Ramos (cell line): ENCODE measurements at regions not wholly inside any gene's neighbourhood (a gene's known extent, or its start where the extent isn't known, plus 50 kb on each side); places are given as distances from the start of the nearest gene placed in this dataset.

Source experiments
- in situ Hi-C: fragments of 300-500 bp; cut with MboI; formaldehyde crosslinking; loops from one replicate; pipeline ENCODE4 v1.14.3; 2022; ENCODE audit warnings: low sequenced_read_pairs; ENCODE audit not compliant: unreplicated experiment

DNA sequence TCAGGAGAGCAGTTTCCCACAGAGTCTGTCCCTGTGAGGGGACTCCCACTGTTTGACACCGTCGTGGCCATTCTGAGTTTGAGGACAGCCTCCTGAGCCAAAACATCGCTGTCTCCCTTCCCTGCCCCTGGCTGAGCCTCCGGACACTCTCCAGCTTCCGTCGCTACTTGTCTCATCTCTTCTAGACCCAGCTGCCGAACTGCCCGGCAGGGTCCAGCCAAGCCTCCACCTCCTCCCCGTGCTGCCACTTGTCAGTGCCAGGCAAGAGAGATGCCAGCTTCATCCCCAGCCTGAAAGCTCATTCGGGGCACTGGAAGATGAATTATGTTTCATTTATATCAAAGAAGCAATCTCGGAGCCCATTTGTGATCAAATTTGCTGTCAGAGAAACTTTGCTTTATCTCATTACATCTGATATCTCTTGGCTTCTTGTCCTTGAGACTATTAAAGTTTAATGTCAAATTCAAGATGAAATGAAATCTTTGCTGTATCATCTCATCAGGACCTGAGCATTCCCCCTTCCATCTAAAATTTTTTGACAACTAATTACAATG, 283.9 kb downstream of the BUD13 start:
- in situ Hi-C loops = no loop called here

DNA sequence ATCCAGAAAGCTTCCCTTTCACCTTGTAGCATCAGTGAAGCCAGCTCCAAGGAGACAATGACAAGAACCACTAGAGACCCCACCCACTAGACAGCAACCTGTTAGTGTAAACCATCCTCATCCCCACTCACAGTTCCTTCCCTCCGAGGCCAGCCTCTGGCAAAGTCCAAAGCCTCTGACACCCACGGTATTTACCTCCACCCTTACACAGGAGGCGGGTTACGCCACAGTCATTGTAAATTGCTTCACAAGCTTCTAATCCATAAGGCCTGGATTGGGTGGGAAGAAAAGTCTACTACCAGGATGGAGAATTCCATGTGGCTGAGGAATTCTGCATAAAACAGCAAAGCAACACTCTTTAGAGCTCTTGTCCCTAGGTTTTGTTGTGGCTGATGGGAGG, 287.4 kb downstream of the BUD13 start:
- in situ Hi-C loops = no loop called here

DNA sequence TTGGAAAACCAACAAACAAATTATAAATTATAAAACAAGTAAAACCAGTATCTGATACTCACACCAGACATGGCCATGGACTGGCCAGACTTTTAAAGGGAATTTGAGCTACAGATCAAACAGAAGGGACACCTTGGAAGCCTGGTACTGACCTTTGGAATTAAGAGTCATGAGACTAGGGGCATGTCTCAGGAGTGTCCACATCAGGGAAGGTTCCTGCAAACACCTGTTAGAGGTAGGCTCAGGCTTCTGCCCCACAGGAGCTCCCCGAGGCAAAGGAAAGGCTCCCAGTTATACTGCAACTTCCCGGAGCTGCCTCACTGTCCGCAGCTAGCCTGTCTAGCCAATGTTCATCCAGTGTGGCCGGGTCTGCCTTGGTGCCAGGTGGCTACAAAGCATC, 290.1 kb downstream of the BUD13 start:
- in situ Hi-C loops = no loop called here

DNA sequence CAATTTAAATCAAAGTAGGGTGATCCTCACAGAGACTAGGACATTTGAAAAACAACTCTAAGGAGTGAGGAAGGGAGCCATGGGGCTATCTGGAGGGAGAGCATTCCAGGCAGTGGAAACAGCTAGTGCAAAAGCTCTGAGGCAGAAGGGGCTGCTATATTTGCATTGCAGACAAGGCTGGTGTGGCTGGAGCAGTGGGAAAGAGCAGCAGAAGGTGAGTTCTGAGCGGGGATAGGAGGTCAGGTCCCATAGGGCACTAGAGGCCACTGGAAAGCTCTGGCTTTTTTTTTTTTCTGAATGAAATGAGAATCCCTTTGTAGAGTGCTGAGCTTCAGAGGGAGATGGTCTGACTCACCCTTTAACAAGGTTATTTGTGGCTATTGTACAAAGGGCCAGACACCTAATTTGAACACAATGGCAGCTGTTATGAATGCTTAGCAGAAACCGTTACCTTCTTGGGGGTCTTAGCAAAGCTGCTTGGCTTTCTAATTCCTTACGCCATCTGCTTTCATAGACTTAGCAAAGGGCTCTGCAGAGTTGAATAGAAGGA, 291.6 kb downstream of the BUD13 start:
- in situ Hi-C loops = no loop called here

DNA sequence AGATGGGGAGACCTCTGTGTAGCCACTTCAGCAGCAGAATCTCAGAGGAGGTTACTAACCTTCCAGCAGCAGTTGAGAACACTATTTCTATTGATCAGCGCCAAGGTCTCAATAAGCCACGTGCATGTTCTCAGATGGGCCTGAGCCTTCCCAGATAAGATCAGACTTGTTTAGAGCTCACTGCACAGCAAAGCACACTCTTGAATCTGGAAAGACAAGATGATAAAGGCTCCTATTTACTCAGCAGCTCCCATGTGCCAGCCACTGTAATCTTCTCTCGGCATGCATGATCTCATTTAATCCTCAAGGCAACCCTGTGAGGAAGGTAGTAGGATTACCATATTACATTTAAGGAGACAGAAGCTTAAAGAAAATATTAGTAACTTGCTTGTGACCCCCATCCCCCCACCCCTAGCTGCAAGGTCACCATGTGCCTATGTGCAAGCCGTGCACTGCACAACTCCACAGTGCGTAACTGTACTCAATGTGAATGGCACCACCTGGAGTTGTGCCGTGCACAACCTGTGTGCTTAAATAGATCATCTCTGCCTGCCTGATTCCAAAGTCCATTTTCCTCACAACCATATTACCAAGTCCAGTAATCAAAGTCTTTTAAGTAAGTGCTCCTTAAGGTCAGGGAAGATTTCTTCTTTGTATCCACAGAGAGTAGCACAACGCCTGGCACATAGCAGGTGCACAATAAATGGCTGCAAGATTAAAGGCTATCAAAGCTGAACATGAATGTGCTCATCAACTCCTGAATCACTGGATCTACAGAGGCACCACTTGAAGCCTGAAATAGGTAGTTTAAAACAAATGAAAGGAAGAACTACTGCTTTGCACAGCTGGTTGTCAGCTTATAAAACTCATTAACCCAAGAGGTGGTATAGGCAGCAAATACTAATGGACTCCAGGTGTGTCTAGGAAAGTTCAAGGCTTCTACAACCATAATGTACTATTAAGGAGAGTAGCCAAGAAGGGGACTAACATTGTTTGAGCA, 293.8 kb downstream of the BUD13 start:
- in situ Hi-C loops = no loop called here

DNA sequence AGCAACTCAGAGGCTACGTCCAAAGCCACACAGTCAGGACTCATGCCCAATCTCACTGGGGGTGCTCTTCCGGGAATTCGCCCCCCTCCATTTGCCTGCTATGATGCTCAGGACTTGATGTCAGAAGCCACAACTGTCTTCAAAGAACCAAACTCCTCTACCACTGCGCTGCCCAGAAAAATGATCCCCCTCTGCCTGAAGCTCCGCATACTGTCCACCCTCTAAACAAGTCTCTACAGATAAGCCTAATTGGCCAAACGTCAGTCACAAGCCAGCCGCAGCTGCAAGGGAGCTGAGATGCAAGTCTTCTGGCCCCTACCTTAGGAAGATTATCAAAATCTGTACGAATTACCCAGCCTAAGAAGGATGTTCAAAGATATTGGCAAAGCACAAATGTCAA, 294.6 kb downstream of the BUD13 start:
- in situ Hi-C loops = no loop called here

DNA sequence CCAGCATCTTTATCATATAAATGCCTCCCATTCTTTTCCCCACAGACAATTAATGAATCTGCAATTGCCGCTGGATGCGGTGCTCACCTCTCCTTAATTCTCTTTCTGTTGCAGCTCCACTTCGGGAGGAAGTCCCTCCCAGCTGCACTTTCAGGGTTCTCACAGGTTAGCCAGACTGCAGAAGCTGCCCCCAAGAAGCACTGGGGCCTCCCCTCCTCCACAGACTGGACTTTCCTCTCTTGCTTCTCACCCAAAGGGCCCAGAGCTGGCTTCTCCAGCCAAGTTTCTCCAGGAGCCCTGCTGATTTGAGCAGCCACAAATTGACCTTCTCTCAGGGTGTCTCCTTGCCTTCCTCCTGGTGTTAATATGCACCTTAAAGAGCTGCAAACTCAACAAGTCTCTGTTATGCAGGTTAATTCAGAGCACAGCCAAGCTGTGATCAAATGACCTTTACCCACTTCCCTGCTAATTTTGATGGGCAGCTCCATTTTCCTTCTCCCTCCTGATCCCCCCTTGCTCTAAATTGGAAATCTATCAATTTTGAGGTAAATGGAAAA, 298.9 kb downstream of the BUD13 start:
- in situ Hi-C loops = no loop called here

DNA sequence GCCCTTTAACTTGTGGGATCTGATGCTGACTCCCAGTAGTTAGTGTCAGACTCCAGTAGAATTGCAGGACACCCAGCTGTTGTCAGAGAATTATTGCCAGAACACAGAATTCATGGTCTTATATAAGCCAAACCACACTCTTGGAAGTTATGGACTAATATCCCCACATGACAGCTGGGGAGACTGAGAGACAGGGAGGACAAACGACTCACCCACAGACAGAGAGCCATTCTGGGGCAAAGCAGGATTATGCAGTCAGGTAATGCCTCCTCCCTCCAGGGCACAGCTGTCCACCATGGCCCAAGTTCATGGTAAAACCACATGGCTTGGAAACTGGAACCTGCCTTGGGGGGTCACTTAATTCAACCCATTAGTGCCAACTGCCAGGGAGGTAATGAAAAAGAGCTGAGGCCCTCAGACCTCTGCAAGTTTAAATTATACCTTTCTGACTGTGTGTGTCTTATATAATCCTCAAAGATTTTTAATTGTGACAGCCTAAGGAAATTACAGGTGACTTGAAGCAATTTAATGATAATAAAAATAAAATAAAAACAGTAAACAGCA, 299.5 kb downstream of the BUD13 start:
- in situ Hi-C loops = no loop called here

DNA sequence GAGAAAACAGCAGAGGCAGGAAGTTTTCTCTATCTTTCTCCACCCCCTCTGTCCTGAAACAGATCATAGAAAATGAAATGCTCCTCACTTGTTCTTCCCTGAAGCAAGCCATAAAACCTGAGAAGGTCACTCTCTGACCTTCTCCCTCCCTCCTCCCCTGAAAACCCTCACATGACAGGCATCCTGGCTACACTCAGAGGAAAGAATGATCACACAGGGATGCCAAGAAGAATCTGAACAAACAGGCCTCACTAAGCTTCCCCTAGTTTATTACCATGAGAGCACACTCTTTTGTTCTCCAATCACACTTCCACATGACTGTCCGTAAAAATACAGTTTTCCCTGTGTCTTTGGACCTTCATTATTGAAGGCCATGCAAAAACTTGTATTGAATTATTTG, 300.1 kb downstream of the BUD13 start:
- in situ Hi-C loops = no loop called here

DNA sequence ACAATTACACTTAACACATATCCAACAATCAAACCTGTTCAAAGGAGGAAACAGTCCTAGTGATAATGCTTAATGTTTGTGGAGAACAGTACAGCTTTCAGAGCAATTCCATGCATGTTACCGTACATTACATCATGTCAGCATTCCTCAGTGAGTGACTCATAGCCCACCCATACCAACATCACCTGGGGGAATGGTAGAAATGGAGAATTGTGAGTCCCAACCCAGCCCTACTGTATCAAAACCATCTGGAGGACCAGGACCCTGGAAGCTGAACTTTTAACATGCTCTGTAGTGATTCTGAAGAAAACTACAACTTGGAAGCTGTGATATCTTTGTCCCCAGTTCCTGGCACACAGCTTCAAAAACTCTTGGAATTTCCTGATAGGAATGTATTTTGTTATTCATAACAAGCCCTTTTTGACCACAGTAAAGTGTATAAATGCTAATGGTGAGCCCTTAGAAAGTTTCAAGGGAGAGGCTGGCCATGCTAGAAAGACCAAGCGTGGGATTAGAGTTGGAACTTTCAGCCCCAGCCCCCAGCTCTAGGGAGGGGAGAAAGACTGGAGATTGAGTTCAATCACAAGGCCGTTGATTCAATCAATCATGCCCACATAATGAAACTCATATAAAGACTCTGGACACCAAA, 301.1 kb downstream of the BUD13 start:
- in situ Hi-C loops = no loop called here

DNA sequence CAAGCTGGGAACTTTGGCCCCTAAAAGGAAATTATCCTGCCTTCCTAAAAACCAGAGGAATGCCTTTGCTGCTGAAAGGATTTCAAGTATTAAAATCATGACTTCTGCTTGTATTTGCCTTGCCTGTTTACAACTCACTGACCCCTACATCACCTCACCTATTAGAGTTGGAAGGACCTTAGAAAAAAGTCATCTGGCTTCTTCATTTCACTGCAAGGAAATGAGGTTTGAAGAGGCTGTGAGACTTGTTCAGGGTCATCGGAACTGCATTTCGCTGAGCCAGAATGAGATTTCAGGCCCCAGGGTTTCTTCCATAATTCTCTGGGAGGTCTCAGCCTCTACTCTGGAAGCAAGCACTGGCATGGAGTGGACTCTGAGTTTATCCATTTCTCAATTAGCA, 304.1 kb downstream of the BUD13 start:
- in situ Hi-C loops = no loop called here

DNA sequence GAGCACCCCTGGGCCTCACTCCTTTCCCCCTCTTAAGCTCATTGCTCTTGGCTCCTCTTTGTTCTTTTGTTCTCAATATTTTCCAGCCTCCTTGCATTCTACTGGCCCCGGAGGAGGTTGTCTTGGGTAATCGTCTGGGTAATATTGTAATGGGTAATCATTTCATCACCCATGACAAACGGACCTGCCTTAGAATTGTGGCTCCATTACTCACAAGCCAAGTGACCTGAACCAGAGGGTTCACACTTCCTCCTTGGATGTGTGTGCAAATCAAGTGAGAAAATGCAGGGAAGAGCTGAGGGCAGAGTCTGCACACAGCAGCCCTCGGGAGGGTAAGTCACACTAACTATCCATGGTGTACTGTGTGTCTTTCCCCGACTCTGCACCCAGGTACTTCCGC, 305.0 kb downstream of the BUD13 start:
- in situ Hi-C loops = no loop called here

DNA sequence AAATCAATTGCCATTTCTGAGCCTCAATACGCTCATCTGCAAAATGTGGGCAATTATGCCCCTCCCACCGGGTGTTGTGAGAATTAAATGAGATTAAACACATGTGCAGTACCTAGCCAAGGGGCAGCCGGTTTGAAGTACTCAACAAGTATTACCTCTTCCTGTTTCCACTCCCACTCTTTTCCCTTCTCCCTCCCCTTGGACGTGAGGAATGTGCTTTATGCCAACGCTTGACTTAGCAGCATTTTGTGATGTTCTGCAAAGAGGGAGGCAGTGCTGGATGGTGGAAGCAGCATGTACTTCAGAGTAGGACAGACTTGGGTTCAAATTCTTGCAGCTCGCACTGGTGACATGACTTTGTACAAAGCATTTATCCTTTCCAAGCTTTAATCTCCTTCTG, 306.0 kb downstream of the BUD13 start:
- in situ Hi-C loops = no loop called here

DNA sequence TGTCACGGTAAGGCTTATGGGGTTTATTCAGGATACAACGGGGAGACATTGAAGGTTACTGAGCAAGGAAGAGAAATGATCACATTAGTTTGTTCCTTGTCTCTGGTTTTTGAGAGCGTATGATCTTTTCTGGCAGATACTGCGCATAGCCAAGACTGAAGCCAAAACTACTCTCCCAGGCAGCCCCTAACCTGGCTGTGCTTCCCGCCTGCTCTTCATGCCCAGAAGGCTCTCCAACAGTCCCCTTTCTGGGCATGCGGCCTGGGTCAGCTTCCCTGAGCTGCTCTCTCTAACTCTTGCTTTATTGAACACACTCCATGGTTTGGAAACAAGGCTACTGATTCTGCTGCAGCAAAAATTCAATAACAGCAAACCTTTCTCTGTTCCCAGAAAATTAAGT, 306.6 kb downstream of the BUD13 start:
- in situ Hi-C loops = no loop called here

DNA sequence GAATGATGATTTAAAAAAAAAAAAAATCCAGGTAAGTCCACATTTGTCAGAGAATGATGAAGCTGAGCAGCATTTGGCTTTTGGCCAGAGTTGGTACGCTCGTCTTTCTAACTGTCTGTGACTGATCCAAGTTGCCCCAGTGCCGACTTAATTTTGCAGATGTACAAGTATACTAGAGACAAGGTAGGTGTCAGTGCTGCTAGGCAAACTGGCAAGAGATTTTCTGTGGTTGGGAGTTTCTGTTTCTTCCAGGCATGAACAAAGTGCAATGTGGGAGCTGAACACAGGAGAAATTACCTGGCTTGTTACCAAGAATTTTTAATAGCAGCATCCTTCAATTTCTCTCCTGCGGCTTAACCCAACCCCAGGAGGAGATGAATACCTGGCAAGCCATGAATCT, 307.7 kb downstream of the BUD13 start:
- in situ Hi-C loops = no loop called here

DNA sequence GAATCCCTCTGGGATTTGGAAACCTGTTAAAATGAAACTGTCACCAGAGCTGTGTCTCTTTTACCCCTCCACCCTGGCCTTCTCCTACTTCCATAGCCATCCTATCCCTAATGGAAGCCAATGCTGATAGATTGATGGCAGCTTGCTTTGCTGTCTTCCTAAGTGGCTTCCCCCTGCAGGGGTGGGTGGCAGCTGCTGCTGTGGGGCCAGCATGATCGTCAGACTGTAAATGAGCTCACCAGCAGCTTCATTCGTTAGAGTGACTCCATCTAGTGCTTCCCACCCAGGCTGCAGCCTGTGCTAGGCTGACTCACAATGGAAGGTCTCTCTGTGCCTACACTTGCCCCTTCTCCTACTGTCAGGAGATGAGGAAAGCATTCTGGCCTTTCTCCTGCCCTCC, 311.0 kb downstream of the BUD13 start:
- in situ Hi-C loops = no loop called here

DNA sequence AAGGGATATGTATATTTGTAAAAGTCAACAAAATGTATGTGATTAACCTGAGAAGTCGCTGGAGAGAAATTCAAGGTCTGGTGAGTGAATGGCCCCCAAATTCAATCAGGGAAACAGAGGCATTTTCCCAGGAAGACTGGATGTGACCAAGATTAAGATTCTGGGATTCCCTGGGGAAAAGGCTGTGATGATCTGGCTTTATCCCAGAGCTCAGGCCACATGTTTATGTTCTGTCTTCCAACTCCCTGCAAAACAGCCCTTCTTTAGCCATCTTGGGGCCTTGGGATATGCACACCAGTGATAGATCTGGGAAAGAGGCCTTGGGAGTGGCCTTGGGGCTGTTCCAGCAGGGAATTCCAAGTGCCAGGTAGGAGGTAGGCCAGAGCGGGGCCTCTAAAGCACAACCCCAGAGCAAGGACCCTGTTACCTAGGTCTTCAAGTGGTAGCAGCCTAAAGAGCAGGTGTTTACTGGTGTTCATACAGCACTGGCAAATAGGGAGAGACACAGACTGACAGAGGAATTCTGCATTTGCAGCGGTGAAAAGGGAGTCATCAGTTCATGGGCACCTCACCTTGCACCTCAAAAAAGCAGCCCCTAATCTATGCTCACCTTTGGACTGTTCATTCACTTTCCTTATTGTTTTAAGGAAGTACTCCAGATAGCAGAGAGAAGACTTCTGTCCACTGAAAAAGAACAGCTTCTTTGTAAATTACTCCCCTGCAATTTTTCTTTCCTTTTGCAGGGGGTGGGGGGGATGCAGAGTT, 312.4 kb downstream of the BUD13 start:
- in situ Hi-C loops = no loop called here

DNA sequence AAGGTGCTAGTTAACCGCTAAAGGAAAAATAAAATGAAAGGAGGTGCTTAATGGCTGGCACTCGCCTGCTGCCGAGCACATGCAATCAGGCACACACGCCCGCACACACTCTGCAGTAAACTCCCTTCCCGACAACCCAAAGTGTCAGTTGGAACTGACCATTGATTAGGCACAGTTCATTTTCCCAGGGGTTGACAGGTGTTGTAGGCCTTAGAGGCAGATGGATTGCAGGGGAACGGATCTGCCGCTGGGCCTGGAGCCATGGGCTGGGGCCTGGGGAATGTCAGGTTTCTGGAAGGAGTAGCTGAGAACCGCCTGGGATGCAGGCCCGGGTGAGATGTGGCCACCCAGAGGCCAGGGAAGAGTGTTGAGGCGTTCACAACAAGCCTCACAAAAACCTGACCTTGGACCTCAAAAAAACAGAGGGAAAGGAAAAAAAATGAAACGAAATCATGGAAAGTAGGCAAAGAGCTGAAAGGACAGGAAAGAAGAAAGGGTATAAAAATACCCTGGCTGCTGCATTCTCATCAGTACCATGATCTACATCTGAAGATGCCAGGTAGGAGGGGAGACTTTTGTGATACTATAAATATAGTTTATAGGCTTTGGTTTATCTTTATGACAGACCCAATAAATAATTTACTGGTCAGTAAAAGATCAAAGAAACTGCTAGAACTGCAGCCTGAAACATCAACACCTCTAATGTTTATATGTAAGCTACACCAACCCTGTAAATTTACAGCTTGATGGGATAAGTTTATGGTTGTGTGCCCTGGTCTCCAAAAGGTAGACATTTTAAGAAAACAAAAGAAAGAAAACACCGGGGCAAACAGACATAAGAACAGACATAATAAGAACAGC, 313.4 kb downstream of the BUD13 start:
- in situ Hi-C loops = no loop called here

DNA sequence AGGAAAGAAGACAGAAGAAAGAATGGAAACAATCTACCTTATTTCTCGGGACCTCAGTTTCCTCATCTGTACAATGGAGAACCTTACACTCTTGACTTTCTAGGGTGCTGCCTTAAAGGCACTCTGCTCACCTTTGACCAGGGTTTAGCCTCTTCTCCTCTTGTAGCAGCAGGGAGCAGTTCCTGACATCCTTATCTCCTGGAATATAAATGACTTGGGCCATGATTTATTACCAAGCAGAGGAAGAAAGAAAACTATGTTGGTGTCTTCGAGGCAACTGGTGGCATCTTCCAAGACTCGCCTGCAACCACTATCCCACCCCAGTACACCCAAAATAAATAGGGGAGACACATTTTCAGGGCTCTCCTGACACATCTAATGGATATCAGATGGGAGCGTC, 314.2 kb downstream of the BUD13 start:
- in situ Hi-C loops = no loop called here
